Muscle layer of colon (tissue), 2 donors: ENCODE measurements at regions not wholly inside any gene's neighbourhood (a gene's known extent, or its start where the extent isn't known, plus 50 kb on each side); places are given as distances from the start of the nearest gene placed in this dataset.

Experiments
- H3K27ac ChIP-seq: one replicate; pipeline ENCODE4 v1.7.0; 2013; ENCODE audit warnings: low read depth, mild to moderate bottlenecking, low read length, moderate library complexity
- H3K27me3 ChIP-seq, 2 donors: one replicate each; pipeline ENCODE4 v1.7.0; 2013; ENCODE audit warnings: low read length in 2 of 2, mild to moderate bottlenecking in 2 of 2; ENCODE audit not compliant: insufficient read depth in 2 of 2, control insufficient read depth in 1 of 2
- H3K36me3 ChIP-seq: one replicate; pipeline ENCODE4 v1.7.0; 2013; ENCODE audit warnings: mild to moderate bottlenecking, low read length; ENCODE audit not compliant: insufficient read depth
- H3K4me1 ChIP-seq: one replicate; pipeline ENCODE4 v1.7.0; 2013; ENCODE audit warnings: mild to moderate bottlenecking, low read length; ENCODE audit not compliant: insufficient read depth
- H3K4me3 ChIP-seq, 2 donors: one replicate each; pipeline ENCODE4 v1.7.0; 2013; ENCODE audit warnings: low read length in 2 of 2, low read depth in 1 of 2, mild to moderate bottlenecking in 1 of 2, moderate library complexity in 1 of 2
- H3K9ac ChIP-seq: one replicate; pipeline ENCODE4 v1.7.0; 2013; ENCODE audit warnings: low read length
- H3K9me3 ChIP-seq: one replicate; pipeline ENCODE4 v1.7.0; 2013; ENCODE audit warnings: mild to moderate bottlenecking, low read length
- donor health status: abdominal sarcoma.
- donor health status: Adenocarcinoma of cecum.

GRCh38 chr11:130636722-130637464, 188.4 kb downstream of the ADAMTS15 start:
- Histone ChIP-seq H3K9me3 (no peaks in the 10 kb centered on the region), H3K27ac (no peak overlapping the region), H3K27me3 (no peaks in the 10 kb centered on the region), H3K4me3 (no peak overlapping the region), H3K9ac (no peak overlapping the region), H3K36me3 (no peaks in the 10 kb centered on the region), H3K4me1 (peaks cover 15% of the 10 kb centered on the region)

DNA sequence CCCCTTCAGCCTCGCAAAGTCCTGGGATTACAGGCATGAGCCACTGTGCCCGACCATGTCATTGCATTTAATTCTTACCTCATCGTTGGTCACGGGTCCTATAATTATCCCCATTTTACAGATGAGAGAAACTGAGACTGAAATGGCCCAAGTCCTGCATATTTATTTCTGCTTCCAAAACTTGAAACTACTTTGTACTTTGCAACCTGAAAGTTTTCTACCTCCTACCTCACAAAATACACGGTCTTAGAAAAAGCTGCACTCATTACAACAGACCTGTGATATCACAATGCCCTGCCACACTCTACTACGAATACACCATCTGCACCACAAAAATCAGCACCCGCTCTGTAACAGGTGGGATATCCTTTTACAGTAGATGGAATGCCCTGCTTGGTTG, 189.1 kb downstream of the ADAMTS15 start:
- Histone ChIP-seq H3K27me3 (no peaks in the 10 kb centered on the region), H3K4me1 (peaks cover 15% of the 10 kb centered on the region), H3K27ac (no peak overlapping the region), H3K9ac (no peak overlapping the region), H3K36me3 (no peaks in the 10 kb centered on the region), H3K4me3 (no peak overlapping the region), H3K9me3 (no peaks in the 10 kb centered on the region)

GRCh38 chr11:130638033-130638432, 189.6 kb downstream of the ADAMTS15 start:
- Histone ChIP-seq H3K27ac (no peak overlapping the region), H3K36me3 (no peaks in the 10 kb centered on the region), H3K4me1 (peaks cover 15% of the 10 kb centered on the region), H3K27me3 (no peaks in the 10 kb centered on the region), H3K4me3 (no peak overlapping the region), H3K9me3 (no peaks in the 10 kb centered on the region), H3K9ac (no peak overlapping the region)

DNA sequence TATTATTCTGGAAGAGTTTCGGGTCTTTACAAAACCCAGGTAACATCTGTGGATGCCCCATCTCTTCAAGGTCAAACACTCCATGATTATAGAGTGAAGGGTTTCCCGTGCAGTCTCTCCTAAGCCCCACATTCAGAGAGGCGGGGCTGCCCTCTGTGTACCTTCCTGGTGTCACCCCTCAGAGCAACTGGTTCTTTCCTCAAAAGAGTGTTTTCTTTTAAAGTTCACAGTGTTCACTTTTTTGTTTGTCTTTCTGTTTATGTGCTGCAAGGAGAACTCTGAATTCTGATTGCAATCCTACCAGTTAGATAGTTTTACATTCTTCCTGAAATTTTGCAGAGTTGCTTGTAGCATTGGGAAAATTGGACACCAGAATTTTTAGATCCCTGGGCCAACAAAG, 190.2 kb downstream of the ADAMTS15 start:
- H3K9me3 ChIP-seq: no peaks in the 10 kb centered on the region
- no peaks in the 10 kb centered on the region for H3K36me3 ChIP-seq
- H3K27me3 ChIP-seq: no peaks in the 10 kb centered on the region
- H3K27ac ChIP-seq: no peak overlapping the region
- peaks cover 15% of the 10 kb centered on the region for H3K4me1 ChIP-seq
- H3K4me3 ChIP-seq: no peak overlapping the region
- H3K9ac ChIP-seq: no peak overlapping the region

- Histone ChIP-seq H3K9me3 (no peaks in the 10 kb centered on the region), H3K27ac (no peak overlapping the region), H3K4me3 (no peak overlapping the region), H3K36me3 (no peaks in the 10 kb centered on the region), H3K27me3 (no peaks in the 10 kb centered on the region), H3K9ac (no peak overlapping the region), H3K4me1 (peaks cover 15% of the 10 kb centered on the region)
Observed at GRCh38 chr11:130639369-130639768, 190.9 kb downstream of the ADAMTS15 start.

GRCh38 chr11:130640526-130640925, 192.1 kb downstream of the ADAMTS15 start:
- Histone ChIP-seq H3K9ac (no peak overlapping the region), H3K27me3 (no peaks in the 10 kb centered on the region), H3K36me3 (no peaks in the 10 kb centered on the region), H3K9me3 (no peaks in the 10 kb centered on the region), H3K27ac (no peak overlapping the region), H3K4me3 (no peak overlapping the region), H3K4me1 (peaks cover 10% of the 10 kb centered on the region)

- H3K27ac ChIP-seq: no peak overlapping the region
- no peak overlapping the region for H3K9ac ChIP-seq
- peaks cover 9% of the 10 kb centered on the region for H3K4me1 ChIP-seq
- no peak overlapping the region for H3K4me3 ChIP-seq
- H3K9me3 ChIP-seq: no peaks in the 10 kb centered on the region
- H3K36me3 ChIP-seq: no peaks in the 10 kb centered on the region
- H3K27me3 ChIP-seq: no peaks in the 10 kb centered on the region
Observed at GRCh38 chr11:130641876-130642275, 193.4 kb downstream of the ADAMTS15 start.

DNA sequence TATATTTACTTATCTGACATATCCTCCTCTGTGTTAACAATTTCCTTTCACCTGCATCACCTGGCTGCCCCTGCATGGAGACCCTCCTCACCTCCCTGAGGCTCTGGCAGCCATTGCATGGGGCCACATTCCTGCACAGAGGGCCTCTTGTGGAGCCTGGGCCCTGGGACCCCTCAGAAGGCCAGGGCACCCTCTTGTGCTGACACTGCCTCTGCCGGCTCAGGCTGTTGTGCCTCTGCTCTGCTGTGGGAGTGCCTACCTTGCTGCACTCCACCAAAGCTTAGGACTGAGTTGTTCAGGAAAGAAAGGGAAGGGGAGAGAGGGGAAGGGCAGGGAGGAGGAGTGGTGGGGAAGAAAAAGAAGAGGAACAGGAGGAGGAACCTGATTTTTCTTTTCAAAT, 194.5 kb downstream of the ADAMTS15 start:
- Histone ChIP-seq H3K27me3 (no peaks in the 10 kb centered on the region), H3K9me3 (no peaks in the 10 kb centered on the region), H3K27ac (no peak overlapping the region), H3K36me3 (no peaks in the 10 kb centered on the region), H3K4me1 (peaks cover 19% of the 10 kb centered on the region), H3K9ac (no peak overlapping the region), H3K4me3 (no peak overlapping the region)

GRCh38 chr11:130644187-130644586, 195.7 kb downstream of the ADAMTS15 start:
- H3K27me3 ChIP-seq: no peaks in the 10 kb centered on the region
- no peak overlapping the region for H3K27ac ChIP-seq
- no peak overlapping the region for H3K4me3 ChIP-seq
- peaks cover 31% of the 10 kb centered on the region for H3K4me1 ChIP-seq
- H3K9me3 ChIP-seq: no peaks in the 10 kb centered on the region
- no peak overlapping the region for H3K9ac ChIP-seq
- no peaks in the 10 kb centered on the region for H3K36me3 ChIP-seq

GRCh38 chr11:130645164-130645842, 196.9 kb downstream of the ADAMTS15 start:
- Histone ChIP-seq H3K4me3 (no peak overlapping the region), H3K9ac (no peak overlapping the region), H3K27me3 (no peaks in the 10 kb centered on the region), H3K9me3 (no peaks in the 10 kb centered on the region), H3K4me1 (peaks cover 42% of the 10 kb centered on the region), H3K27ac (no peak overlapping the region), H3K36me3 (no peaks in the 10 kb centered on the region)

DNA sequence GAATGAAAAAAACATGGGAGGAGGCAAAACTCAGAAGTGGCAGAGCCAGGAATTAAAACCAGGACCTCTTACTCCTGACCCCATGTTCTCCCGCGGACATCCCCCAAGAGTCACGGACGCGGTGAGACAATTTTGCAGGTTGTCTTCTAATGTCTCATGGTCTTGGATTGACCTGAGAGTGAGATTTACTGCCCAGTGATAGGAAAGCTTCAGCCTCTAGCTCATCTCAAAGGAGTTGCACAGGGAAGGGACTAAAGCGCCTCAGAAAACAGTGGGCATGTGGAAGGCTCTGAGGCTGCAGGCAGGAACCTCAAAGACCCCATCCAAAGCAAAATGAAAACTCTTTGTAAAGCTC, 197.4 kb downstream of the ADAMTS15 start:
- Histone ChIP-seq H3K27ac (no peak overlapping the region), H3K9ac (no peak overlapping the region), H3K9me3 (no peaks in the 10 kb centered on the region), H3K4me3 (no peak overlapping the region), H3K4me1 (peaks cover 46% of the 10 kb centered on the region), H3K36me3 (no peaks in the 10 kb centered on the region), H3K27me3 (no peaks in the 10 kb centered on the region)

DNA sequence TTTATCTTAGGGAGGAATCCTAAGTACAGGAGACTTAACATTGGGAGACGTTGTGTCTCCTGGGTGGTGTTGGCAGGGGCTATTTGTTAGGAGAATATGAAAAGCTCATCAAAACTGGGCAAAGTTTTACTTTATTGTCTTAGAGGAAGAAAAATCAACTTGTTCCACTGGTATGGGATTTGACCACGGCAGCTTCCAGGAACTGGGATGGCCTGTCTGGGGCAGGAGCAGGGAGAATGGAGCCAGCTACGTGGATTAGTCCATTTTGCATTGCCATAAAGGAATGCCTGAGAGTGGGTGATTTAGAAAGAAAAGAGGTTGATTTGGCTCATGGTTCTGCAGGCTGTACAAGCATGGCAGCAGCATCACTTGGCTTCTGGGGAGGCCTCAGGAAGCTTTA, 198.4 kb downstream of the ADAMTS15 start:
- Histone ChIP-seq H3K27me3 (no peaks in the 10 kb centered on the region), H3K9ac (no peak overlapping the region), H3K4me3 (no peak overlapping the region), H3K36me3 (no peaks in the 10 kb centered on the region), H3K4me1 (peaks cover 52% of the 10 kb centered on the region), H3K27ac (no peak overlapping the region), H3K9me3 (no peaks in the 10 kb centered on the region)
